ENCODE measurements at regions not wholly inside any gene's neighbourhood (a gene's known extent, or its start where the extent isn't known, plus 50 kb on each side); places are given as distances from the start of the nearest gene placed in this dataset.

DNA sequence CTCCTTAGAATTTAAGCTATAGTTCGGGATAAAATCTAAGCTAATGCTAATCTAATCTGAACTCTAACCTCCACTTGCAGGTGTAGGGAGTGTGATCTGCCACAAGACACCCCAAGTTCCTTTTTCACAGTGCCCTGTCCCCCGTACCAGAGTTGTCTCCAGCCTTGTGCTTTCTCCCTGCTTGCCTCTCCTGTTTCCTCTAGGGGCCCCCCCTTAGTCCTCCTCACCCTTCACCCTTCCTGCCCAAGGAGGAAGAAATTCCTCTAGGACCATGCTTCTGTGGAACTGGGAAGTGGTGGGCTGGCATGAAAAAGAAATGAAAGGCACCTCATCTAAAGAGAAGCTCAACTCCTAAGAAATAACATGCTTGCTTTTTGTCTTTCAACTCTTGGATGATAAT, 50.2 kb upstream of the BCL9 start:
- TF ChIP-seq RFX5 (IDR thresholded peaks at IDR 0.05; ENCODE audit: low read depth, low read length) (no peak), CEBPB (IDR thresholded peaks at IDR 0.05; ENCODE audit: low read depth, low read length) (no peak), NFE2L2 (IDR thresholded peaks at IDR 0.05; ENCODE audit: low read depth, low read length) (no peak), POLR2A (IDR thresholded peaks at IDR 0.05; ENCODE audit: low read depth, low read length) (no peak), USF2 (IDR thresholded peaks at IDR 0.05; ENCODE audit: low read depth, low read length) (no peak), FOS (IDR thresholded peaks at IDR 0.05; ENCODE audit: low read depth, low read length) (no peak), BHLHE40 (IDR thresholded peaks at IDR 0.05; ENCODE audit: low read depth, low read length) (no peak)
- TF ChIP-seq, protein P1, sequence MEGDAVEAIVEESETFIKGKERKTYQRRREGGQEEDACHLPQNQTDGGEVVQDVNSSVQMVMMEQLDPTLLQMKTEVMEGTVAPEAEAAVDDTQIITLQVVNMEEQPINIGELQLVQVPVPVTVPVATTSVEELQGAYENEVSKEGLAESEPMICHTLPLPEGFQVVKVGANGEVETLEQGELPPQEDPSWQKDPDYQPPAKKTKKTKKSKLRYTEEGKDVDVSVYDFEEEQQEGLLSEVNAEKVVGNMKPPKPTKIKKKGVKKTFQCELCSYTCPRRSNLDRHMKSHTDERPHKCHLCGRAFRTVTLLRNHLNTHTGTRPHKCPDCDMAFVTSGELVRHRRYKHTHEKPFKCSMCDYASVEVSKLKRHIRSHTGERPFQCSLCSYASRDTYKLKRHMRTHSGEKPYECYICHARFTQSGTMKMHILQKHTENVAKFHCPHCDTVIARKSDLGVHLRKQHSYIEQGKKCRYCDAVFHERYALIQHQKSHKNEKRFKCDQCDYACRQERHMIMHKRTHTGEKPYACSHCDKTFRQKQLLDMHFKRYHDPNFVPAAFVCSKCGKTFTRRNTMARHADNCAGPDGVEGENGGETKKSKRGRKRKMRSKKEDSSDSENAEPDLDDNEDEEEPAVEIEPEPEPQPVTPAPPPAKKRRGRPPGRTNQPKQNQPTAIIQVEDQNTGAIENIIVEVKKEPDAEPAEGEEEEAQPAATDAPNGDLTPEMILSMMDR (conservative IDR thresholded peaks at IDR 0.05; ENCODE audit: low read depth, low read length) = no peak
